Keratinocyte (primary cell): ENCODE measurements at regions not wholly inside any gene's neighbourhood (a gene's known extent, or its start where the extent isn't known, plus 50 kb on each side); places are given as distances from the start of the nearest gene placed in this dataset.

Experiments
- DNase-seq: peaks from one replicate; pipeline ENCODE4 v3.0.0-alpha.2; 2011; ENCODE audit warnings: low read depth, missing footprints, low spot score
- FAIRE-seq: peaks from 2 replicates; lab custom pipeline; 2011; peaks lifted over from hg19 to GRCh38; lab: Jason Lieb, UNC
- H2AFZ ChIP-seq: 2 replicates; pipeline ENCODE4 v1.6.0; 2012; ENCODE audit warnings: low read length, control low read depth, inconsistent platforms; ENCODE audit not compliant: control insufficient read depth
- H3K27ac ChIP-seq: 2 replicates; pipeline ENCODE4 v1.5.1; 2011; ENCODE audit warnings: low read length; ENCODE audit not compliant: control insufficient read depth, insufficient read depth
- H3K27me3 ChIP-seq: 3 replicates; pipeline ENCODE4 v1.6.0; 2011; ENCODE audit warnings: low read length; ENCODE audit not compliant: control insufficient read depth, insufficient read depth; ENCODE audit errors: extremely low read depth
- H3K36me3 ChIP-seq, 2 experiments: 2 replicates in 1 of 2; 3 replicates in 1 of 2; pipeline ENCODE4 v1.5.1; 2011; ENCODE audit warnings: low read length in 2 of 2, mild to moderate bottlenecking in 1 of 2; ENCODE audit not compliant: control insufficient read depth in 2 of 2, insufficient read depth in 2 of 2; ENCODE audit errors: extremely low read depth in 1 of 2
- H3K4me1 ChIP-seq: 3 replicates; pipeline ENCODE4 v1.5.1; 2011; ENCODE audit warnings: low read length; ENCODE audit not compliant: control insufficient read depth, insufficient read depth; ENCODE audit errors: extremely low read depth
- H3K4me2 ChIP-seq: 3 replicates; pipeline ENCODE4 v1.6.0; 2011; ENCODE audit warnings: low read depth, low read length; ENCODE audit not compliant: control insufficient read depth, insufficient read depth; ENCODE audit errors: extremely low read depth
- H3K4me3 ChIP-seq, 3 experiments: fragments of 200-600 bp in 1 of 3; sonication (generic) in 1 of 3; 2 replicates in 2 of 3; 3 replicates in 1 of 3; pipeline ENCODE4 v1.5.1; 2011 to 2016; ENCODE audit warnings: low read length in 3 of 3, mild to moderate bottlenecking in 3 of 3, control low read depth in 2 of 3, inconsistent platforms in 1 of 3, low read depth in 1 of 3, mixed read lengths in 1 of 3, mixed run types in 1 of 3, moderate library complexity in 1 of 3; ENCODE audit not compliant: control insufficient read depth in 2 of 3, insufficient read depth in 2 of 3; ENCODE audit errors: extremely low read depth in 1 of 3
- H3K79me2 ChIP-seq: 2 replicates; pipeline ENCODE4 v1.6.0; 2012; ENCODE audit warnings: low read length; ENCODE audit not compliant: control insufficient read depth, insufficient read depth
- H3K9ac ChIP-seq: 3 replicates; pipeline ENCODE4 v1.6.0; 2011; ENCODE audit warnings: low read length; ENCODE audit not compliant: control insufficient read depth, insufficient read depth; ENCODE audit errors: extremely low read depth
- H3K9me1 ChIP-seq: 3 replicates; pipeline ENCODE4 v1.6.0; 2011; ENCODE audit warnings: low read length; ENCODE audit not compliant: control insufficient read depth, insufficient read depth; ENCODE audit errors: extremely low read depth
- H3K9me3 ChIP-seq: 2 replicates; pipeline ENCODE4 v1.5.1; 2012; ENCODE audit warnings: low read depth, low read length; ENCODE audit not compliant: control insufficient read depth
- H4K20me1 ChIP-seq: 3 replicates; pipeline ENCODE4 v1.6.0; 2011; ENCODE audit warnings: low read length; ENCODE audit not compliant: control insufficient read depth, insufficient read depth; ENCODE audit errors: extremely low read depth
- EZH2 ChIP-seq: IDR thresholded peaks from one replicate; pipeline ENCODE4 v1.6.1; 2012; ENCODE audit warnings: inconsistent platforms, mild to moderate bottlenecking, low read length, moderate library complexity
- dilution Hi-C: fragments of 300-500 bp; cut with MboI; formaldehyde crosslinking; loops from one replicate; pipeline ENCODE4 v1.7.0; 2020; ENCODE audit warnings: low sequenced_read_pairs; ENCODE audit not compliant: extremely low pct_ligation_motif_present
- TF ChIP-seq, protein P1 (sequence below), 3 experiments: IDR thresholded peaks in 1 of 3; conservative IDR thresholded peaks in 1 of 3; optimal IDR thresholded peaks in 1 of 3; 2 replicates in 2 of 3; 3 replicates in 1 of 3; pipeline versions ENCODE3 to v1.5.1; 2011; ENCODE audit warnings: low read length in 3 of 3, mild to moderate bottlenecking in 3 of 3, moderate library complexity in 2 of 3, control low read depth in 1 of 3, inconsistent platforms in 1 of 3; ENCODE audit not compliant: insufficient read depth in 2 of 3; ENCODE audit errors: extremely low read depth in 1 of 3

DNA sequence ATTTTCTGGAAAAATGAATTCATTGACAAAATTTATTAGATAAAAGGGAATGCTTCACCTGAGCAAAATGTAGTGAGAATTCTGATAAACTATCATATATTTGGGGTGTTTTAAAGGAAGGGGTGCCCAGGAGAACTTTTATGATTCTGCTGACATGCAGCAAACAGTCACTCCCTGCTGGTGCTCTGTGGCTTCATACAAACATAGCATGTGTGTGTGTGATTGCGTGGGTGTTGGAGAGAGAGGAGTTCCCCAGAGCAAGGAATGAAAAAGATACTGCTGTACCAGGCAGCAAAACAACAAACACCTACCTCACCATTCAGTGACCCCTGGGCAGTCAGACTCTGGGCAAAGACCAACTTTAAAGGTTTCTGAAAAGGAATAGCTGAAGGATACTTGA, 546.7 kb downstream of the RFC3 start:
- Histone ChIP-seq H4K20me1 (no peaks in the 10 kb centered on the region), H2AFZ (no peak overlapping the region), H3K79me2 (no peaks in the 10 kb centered on the region), H3K9me1 (no peaks in the 10 kb centered on the region), H3K9ac (no peak overlapping the region), H3K27me3 (no peaks in the 10 kb centered on the region), H3K27ac (no peak overlapping the region), H3K36me3 (no peaks in the 10 kb centered on the region), H3K4me2 (no peak overlapping the region), H3K4me3 (no peak overlapping the region), H3K4me1 (peaks cover 15% of the 10 kb centered on the region), H3K9me3 (no peaks in the 10 kb centered on the region)
- dilution Hi-C loops: no loop called here
- TF ChIP-seq, protein P1, sequence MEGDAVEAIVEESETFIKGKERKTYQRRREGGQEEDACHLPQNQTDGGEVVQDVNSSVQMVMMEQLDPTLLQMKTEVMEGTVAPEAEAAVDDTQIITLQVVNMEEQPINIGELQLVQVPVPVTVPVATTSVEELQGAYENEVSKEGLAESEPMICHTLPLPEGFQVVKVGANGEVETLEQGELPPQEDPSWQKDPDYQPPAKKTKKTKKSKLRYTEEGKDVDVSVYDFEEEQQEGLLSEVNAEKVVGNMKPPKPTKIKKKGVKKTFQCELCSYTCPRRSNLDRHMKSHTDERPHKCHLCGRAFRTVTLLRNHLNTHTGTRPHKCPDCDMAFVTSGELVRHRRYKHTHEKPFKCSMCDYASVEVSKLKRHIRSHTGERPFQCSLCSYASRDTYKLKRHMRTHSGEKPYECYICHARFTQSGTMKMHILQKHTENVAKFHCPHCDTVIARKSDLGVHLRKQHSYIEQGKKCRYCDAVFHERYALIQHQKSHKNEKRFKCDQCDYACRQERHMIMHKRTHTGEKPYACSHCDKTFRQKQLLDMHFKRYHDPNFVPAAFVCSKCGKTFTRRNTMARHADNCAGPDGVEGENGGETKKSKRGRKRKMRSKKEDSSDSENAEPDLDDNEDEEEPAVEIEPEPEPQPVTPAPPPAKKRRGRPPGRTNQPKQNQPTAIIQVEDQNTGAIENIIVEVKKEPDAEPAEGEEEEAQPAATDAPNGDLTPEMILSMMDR (optimal IDR thresholded peaks at IDR 0.05 in 1 of 3, IDR thresholded peaks at IDR 0.05 in 1 of 3, conservative IDR thresholded peaks at IDR 0.05 in 1 of 3; ENCODE audit: extremely low read depth in 1 of 3, insufficient read depth in 2 of 3, low read length in 3 of 3): no peak
- TF ChIP-seq EZH2: no peak
- DNase-seq (no peak), FAIRE-seq (no peak)

DNA sequence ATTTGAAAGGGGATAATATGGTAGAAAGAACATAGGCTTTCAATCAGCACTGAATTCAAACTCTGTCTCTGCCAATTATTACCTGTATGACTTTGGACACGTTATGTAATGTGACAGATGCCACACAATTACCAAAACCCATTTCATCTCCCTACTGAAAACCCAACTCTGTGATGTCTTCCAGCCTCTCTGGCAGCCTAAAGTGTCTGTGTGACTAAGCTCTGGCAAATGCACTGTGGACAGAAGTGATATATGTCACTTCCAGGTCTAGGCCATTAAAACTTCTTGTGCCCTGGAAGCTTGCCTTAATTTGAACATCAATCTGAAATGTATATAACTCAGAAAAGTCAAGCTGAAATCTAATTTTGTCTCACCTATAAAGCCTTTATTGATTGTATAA, 552.0 kb downstream of the RFC3 start:
- dilution Hi-C loops: no loop called here
- TF ChIP-seq EZH2: no peak
- TF ChIP-seq, protein P1 (optimal IDR thresholded peaks at IDR 0.05 in 1 of 3, IDR thresholded peaks at IDR 0.05 in 1 of 3, conservative IDR thresholded peaks at IDR 0.05 in 1 of 3; ENCODE audit: extremely low read depth in 1 of 3, insufficient read depth in 2 of 3, low read length in 3 of 3): no peak
- H3K4me3 ChIP-seq: no peak overlapping the region

More for the DNA sequence above, 552.0 kb downstream of the RFC3 start:
- Histone ChIP-seq H4K20me1 (no peaks in the 10 kb centered on the region), H3K27me3 (no peaks in the 10 kb centered on the region), H2AFZ (no peak overlapping the region), H3K36me3 (no peaks in the 10 kb centered on the region), H3K9me1 (no peaks in the 10 kb centered on the region), H3K4me1 (no peaks in the 10 kb centered on the region), H3K79me2 (no peaks in the 10 kb centered on the region), H3K27ac (no peak overlapping the region), H3K9me3 (no peaks in the 10 kb centered on the region), H3K9ac (no peak overlapping the region), H3K4me2 (no peak overlapping the region)
- FAIRE-seq: no peak
- DNase-seq: no peak
